DMS79 treated with DMSO at 0.1 percent for 48 hours (cell line): ENCODE measurements at regions not wholly inside any gene's neighbourhood (a gene's known extent, or its start where the extent isn't known, plus 50 kb on each side); places are given as distances from the start of the nearest gene placed in this dataset.
"Not testable (repeated sequence)": the region's sequence is repeated elsewhere in the genome, so short reads cannot be mapped to it uniquely, and the experiment has no call there.

ENCODE experiments used
- DNase-seq: peaks from one replicate; lab custom pipeline; 2025; lab: John Stamatoyannopoulos, UW

DNA sequence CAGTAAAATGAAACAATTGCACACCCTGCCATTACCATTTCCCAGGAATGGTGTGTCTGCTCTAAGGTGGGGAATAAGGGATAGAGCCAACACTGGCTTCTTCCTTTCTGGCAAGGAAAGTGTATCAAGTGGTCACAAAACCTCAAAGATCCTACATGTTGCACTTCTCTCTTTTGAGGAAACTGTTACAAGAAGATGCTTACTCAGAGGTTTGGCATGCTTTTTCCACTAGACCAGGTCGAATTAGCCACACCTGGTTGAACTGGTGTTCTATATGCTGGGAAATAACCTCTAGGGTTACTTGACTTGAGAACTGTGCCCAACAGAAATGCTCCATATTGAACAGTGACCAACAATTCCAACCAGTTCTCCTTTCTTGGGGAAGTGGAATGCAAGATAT, 102.9 kb downstream of the LRRN1 start:
- no peak for DNase-seq

DNA sequence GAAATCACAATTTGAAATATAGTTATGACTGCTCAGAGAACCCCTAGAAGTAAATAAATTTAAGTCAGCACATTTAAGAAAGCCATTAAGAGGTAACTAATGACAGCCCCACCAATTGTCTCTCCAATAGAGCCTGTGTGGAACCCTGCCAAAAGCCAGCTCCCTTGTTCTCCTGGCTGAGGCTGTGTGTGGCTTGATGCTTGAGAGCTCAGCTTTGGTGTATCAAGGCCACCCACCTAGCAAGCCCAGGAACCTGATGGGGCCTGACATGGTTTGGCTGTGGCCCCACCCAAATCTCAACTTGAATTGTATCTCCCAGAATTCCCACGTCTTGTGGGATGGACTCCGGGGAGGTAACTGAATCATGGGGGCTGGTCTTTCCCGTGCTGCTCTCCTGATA, 106.9 kb downstream of the LRRN1 start:
- DNase-seq = peak; percentile 15

DNA sequence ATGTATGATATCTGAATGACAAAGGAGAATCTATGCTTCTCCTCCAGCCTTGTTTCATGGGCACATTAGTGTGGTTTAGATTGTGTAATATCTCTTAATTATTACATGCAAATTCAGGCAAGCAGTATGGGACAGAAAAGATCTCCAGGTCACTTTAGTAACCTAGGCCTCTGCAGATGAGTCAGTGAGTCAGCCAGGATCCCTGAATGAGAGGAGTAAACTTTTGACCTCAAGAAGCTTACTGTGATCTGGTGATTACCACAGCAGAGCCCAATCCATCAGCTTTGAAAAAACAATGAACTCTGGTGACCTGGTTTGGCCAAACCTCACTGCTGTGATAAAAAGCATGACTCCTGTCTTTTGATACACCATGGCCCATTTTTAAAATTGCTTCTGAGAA, 107.8 kb downstream of the LRRN1 start:
- no peak for DNase-seq

DNA sequence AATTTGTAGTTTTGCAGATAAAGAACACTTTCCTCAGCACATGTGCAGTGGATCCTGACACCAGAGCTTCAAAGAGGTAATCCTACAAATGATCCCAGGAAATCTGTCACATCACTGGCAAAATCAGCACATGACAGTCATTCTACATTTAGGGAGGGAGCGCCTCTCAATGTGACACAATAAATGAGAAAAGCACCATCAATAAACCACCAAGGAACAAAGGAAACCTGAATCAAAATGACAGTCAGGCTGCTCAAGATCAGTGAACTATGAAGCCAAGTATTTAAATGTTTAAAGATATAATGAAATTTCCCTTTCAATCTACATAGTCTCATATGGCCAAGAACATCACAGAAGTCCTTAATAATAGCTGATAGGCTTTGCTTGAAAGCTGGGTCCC, 119.5 kb downstream of the LRRN1 start:
- DNase-seq = no peak

DNA sequence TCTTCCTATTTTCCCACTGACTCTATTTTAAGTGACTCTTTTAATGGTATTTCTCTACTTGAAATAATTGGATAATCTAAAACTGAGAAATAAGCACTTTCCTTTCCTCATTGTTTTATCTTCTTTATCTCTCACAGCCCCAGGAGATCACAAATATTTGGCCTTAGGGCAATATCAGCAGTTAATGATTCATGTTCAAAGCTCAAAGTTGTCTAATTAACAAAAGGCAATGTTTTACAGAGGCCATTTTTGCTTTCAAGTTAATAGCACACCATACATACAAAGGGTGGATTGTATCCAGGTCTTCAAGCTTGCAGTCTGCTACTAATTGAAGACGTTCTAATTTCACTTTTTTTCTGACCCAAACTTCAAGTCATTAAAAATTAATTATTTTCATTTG, 120.1 kb downstream of the LRRN1 start:
- no peak for DNase-seq

DNA sequence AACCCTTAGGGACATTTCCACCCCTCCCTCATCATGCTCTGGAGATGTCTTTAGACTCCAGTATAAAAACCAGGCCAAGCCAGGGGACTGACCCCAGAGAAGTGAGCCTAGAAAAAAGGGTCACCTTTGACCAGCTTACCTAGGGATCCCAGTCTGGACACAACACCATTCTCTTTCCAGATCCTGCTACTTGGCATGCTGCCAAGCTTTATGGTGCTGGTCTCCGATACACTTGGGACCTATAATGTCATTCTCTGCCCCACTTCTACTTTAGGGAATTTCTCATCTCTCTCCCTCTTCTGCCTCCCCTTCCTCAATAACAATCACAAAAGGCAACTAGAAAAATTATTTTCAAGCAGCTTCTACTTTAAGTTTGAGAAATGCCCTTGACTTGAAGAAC, 124.4 kb downstream of the LRRN1 start:
- DNase-seq = no peak

DNA sequence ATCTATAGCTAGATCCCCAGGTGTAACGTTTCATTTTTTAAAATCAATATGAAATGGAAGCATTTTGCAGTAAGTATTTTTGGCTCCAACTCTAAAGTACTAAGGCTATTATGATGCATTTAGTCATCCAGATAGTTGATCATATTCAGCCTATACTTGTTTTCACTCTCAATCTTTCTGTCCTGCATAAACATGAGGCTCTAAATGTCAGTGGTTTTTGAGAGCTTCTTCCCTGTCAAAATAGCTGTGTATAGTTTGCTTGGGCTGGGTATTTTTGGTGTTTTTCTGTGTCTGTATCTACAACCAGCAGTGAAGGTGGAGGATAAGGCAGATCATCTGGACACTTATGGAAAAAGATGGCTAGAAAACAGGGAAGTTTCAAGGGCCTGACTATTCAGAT, 128.0 kb downstream of the LRRN1 start:
- DNase-seq = no peak

DNA sequence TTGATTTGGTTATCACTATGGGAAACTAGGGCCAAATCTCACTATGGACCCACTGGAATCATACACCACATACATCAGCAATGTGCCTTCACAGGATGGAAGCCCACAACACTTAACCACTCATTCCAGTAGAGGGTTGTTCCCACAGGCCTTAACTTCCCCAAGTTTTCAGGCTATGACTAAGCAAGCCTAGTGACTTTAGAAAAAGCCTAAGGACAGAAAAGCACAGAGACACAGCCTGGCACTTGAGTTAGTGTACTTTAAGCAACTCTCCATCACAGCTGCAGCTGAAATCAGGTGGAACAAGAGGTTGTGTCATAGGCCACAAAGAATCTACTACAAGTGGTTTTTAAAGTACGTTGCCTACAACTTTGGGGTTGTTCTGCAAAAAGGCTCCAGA, 128.7 kb downstream of the LRRN1 start:
- peak; percentile 30 for DNase-seq

DNA sequence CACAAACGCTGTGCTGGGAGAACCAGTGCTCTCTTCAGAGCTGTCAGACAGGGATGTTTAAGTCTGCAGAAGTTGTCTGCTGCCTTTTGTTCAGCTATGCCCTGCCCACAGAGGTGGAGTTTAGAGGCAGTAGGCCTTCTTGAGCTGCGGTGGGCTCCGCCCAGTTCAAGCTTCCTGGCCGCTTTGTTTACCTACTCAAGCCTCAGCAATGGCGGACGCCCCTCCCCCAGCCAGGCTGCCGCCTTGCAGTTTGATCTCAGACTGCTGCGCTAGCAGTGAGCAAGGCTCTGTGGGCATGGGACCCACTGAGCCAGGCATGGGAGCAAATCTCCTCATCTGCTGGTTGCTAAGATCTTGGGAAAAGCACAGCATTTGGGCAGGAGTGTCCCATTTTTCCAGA, 142.1 kb downstream of the LRRN1 start:
- DNase-seq = not testable (repeated sequence)

DNA sequence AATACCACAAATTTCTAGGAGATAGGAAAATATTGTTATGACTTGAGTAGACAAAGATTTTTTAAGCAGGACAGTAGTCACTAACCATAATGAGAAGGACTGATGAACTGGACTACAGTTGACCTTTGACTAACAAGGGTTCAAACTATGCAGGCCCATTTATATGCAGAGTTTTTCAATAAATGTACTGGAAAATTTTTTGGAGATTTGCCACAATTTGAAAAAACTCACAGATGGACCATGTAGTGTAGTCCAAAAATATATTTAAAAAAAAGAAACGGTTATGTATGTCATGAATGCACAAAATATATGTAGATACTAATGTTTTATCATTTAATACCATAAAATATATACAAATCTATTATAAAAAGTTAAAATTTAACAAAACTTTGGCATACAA, 151.8 kb downstream of the LRRN1 start:
- no peak for DNase-seq

DNA sequence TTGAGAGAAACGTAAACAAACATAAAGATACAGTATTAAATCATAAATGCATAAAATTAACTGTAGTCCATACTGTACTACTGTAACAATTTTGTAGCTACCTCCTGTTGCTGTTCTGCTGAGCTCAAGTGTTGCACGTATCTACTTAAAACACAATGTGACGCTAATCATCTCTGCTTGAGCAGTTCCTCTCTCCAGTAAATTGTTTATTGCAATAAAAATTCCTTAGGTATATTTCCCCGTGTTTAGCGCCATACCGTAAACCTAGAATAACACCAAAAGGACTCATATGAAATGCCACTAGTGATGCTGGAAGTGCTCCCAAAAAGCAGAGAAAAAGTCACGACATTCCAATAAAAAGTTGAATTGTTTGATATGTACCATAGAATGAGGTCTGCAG, 152.3 kb downstream of the LRRN1 start:
- DNase-seq = no peak

DNA sequence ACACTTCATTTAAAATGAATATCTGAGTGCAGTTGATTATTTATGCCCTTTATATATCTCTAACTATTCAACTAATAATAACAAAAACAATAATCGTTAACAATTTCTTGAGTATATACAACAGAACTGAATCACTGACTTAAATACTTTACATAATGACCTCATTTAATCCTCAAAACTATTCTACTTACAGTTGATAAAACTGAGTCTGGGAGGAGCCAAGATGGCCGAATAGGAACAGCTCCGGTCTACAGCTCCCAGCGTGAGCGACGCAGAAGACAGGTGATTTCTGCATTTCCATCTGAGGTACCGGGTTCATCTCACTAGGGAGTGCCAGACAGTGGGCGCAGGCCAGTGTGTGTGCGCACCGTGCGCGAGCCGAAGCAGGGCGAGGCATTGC, 163.6 kb downstream of the LRRN1 start:
- not testable (repeated sequence) for DNase-seq

DNA sequence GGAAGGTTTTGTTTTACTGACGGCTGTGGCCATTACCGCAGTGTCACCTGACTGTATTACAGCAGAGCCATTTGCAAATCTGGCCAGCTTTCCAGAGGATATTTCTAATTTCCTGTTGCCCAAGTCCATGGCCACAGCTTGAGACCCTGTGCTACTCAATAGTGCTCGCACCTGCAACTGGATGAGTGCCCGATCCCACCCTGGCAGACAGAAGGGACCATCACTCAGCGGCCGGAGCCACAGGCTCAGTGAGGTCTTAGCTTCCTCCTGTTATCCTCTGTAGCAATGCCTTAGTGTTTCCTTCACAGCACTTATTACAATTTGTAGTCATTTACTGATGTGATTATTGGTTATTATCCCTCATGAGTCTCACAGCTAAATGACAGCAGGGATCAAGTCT, 184.8 kb downstream of the LRRN1 start:
- DNase-seq = no peak

DNA sequence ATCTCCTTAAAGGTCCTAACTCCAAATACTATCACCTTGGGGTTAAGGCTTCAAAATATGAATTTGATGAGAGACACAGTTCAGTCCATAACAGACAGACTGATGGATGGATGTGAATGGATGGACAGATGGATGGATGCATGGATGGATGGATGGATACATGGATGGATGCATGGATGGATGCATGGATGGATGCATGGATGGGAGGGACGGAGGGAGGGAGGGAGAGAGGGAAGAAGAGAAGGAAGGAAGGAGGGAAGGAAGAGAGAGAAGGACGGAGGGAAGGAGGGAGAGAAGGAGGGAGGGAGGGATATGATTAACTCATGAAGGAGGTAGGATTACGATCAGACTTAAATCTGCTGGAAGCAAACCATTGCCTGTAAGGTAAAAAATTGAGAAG, 192.4 kb downstream of the LRRN1 start:
- no peak for DNase-seq

DNA sequence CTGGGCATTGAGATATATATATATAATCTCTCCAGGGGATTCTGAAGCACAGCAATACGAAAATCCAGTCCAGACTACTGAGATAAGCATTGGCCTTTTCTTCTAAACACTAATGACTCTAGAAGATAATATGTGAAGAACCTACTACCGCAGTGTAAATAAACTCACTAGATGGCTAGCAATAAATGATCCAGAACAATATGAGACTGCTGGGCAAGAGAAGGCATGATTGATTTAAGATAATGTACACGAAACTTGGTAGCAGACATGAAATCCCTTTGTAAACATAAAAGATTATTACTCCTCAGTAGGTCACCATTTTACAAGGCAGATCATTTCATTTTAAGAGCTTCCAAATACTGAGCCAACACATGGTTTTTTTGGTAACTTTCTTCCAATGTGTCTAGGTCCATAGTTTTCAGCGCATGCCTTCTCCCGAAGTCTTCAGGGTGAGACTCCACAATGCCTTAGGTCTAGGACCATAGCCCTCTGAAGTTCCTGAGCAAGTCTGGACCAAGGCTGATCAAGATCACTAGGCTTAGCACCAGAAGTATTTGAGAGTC, 193.2 kb downstream of the LRRN1 start:
- no peak for DNase-seq

DNA sequence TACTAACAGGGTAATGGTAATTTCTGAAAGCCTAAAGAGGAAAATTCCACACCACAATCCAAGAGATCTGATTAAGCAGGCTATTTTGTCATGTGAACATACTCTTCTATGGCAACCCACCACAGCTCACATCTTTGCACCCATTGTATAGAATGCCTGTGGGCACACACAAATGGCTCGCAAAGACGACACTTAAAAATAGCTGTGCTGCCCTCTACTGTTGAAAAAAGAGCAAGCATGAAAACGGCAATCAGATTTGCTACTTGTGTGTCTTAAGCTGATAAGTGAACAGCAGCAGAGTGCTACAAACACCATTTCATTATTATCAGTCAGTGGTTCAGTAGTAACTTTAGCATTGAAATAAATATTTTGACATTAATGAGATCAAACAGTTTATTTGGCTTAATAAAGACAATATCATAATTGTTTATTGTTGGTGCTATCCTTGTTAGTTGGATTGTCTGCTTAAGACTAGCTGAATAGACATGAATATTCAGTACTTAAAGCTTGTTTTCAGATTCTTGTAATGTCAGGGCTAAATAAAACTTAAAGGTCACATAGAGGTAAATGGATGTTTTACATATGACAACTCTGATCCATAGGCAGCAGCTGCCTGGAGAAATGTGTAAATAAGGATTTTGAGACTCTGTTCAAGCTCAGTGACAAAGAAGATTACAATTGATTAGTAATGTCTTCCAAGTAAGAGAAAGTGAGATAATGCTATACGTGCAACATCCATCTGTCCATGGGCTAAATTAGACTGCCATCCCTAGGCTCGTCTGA, 199.1 kb downstream of the LRRN1 start:
- DNase-seq = no peak

DNA sequence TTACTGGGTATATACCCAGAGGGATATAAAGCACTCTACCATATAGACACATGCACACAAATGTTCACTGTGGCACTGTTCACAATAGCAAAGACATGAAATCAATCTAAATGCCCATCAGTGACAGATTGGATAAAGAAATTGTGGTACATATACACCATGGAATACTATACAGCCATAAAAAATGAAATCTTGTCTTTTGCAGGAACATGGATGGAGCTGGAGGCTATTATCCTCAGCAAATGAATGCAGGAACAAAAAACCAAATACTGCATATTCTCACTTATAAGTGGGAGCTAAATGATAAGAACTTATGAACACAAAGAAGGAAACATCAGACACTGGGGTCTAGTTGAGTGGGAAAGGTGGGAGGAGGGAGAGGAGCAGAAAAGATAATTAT, 200.1 kb downstream of the LRRN1 start:
- not testable (repeated sequence) for DNase-seq

DNA sequence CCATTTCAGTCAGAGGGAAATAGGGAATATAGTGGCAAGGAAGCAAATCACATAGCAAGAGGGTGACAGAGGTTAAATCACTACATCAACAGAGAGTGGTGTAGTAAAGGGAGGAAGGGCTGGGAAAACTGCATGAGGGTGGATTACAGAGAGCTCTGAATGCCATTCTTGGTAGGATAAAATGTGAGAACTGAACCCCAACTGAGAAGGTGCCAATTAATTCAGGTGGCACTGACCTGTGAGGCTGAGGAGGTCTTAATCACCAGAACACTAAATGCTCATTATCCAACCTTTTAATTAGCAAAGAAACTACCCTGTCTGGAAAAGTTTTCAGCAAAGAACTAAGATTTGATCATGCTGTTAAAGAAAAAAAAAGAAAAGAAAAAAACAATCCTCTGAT, 202.7 kb downstream of the LRRN1 start:
- no peak for DNase-seq

DNA sequence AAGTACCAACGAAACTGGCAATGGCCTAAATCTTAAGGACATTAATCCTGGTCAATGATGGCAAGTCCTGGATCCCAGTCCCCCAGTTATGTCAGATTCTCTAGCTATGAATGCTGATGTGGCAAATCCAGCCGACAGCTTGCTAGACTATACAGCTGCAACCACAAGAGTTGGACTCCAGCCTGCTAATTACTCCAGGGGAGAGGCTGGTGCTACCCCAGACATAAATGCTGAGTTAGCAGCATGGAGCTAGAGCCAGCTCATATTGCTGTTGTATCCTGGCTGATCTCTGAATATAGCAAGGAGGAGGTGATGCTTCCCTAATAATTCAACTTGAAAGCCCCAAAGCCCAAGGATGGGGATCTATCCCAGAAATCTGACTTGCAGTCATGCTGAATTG, 207.1 kb downstream of the LRRN1 start:
- DNase-seq = no peak

DNA sequence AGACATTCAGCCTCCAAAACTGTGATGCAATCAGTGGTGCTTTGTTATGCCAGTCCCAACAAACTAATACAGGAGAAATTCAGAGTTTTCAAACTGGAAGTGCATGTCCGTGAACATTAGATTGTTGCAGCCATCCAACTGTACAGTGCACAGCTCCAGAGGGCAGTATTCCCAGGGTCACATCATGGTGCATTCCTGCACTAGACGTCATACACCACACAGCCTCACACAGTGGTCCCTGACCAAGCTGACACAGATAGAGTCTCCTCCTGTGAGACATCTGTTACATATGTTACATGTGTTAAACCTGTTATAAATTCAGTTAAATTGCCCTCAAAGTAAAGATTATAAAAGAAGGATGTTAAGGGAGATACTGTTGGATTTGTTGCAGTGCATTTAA, 209.0 kb downstream of the LRRN1 start:
- DNase-seq = no peak

DNA sequence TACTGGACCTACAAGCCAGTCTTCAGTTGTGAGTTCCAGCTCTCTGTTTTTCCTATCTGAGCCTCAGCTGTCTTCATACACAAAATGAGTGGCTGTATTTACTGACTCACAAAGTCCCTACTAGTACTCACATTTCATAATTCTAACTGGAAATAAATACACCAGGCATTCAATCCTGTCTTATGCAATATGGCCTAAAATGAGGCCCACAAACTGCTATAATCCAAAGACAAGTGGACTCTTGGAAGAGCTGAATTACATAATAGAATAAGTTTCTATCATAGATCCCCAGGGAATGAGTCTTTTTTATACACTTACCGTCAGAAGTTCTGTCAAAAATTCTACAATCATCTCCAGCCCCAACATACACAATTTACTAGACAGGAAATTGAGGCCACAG, 211.9 kb downstream of the LRRN1 start:
- no peak for DNase-seq

DNA sequence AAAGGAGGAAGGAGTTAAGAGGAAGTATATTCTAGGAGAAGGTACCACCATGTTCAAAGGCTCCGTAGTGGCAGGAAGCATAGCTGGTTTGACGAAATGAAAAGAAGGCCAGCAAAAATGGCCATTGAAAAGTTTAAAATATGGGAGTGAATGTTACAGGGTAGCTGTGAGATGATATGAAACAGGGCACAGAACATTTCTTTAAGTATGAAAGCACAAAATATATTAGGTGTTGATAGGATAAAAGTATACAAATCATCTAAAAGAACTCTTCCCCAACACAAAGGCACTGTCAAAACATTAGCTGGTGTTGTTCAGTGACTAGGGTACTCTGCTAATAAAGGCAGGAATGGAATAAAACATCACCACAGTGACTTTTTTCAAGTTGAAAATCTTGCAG, 216.2 kb downstream of the LRRN1 start:
- DNase-seq = no peak

DNA sequence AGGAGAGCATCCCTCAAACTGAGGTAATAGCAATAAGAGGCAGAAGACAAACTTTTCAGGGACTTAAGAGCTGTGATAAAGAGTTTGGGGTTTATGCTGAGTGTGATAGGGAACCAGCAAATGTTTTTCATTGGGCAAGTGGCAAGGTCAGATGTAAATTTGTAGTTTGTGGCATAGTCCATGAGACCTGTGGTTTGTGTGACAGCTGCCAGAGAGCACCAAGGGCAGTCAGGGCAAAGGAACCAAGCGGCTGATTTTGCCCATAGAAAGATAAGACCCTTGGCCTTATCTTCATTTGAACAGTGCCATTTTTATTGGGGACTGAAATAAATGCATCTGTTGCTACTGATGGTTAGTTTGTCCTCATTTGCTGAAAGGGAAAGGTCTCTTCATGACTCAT, 220.3 kb downstream of the LRRN1 start:
- DNase-seq = no peak

DNA sequence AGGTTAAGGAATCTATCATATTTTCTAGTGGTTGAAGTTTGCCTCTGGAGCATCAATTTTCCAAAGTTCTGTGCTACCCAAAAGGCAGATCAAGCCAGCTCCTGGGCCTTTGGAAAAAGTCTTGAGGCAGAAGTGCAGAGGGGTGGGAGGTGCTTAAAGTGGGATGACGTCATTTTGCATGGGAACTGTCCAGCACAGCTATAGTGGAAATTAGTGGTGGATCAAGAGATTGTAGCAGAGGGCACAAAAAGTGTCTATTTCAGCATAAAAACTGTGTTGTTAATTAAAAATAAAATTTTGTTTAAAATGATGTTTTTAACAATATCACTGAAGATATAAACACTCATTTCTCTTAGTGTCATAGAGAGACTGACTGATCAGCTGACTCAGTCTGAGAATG, 221.9 kb downstream of the LRRN1 start:
- DNase-seq = no peak
